CD4-positive, alpha-beta T cell (primary cell): ENCODE measurements at regions not wholly inside any gene's neighbourhood (a gene's known extent, or its start where the extent isn't known, plus 50 kb on each side); places are given as distances from the start of the nearest gene placed in this dataset.

ENCODE experiments used
- ATAC-seq: fragments of 200-7000 bp; cut with Tn5 transposase; one replicate; pipeline ENCODE4 v1.10.0; 2022; ENCODE audit warnings: mild to moderate bottlenecking; ENCODE audit not compliant: poor library complexity
- CTCF ChIA-PET: fragments of 350-600 bp; sonication (Branson Sonifier 250); formaldehyde crosslinking; loops from one replicate; lab custom pipeline; 2021; ENCODE audit warnings: antibody characterized with exemption, inconsistent platforms; lab: Charles Lee
- POLR2A ChIA-PET: fragments of 350-600 bp; sonication (Branson Sonifier 250); formaldehyde crosslinking; loops from one replicate; lab custom pipeline; 2021; ENCODE audit warnings: antibody characterized with exemption, inconsistent platforms; lab: Charles Lee
- DNase-seq, 14 experiments: peaks; one replicate each; pipeline ENCODE4 v3.0.0-alpha.2; 2013 to 2020; ENCODE audit warnings: mixed read lengths in 2 of 14
- H3K27ac ChIP-seq, 2 donors: one replicate each; pipeline versions ENCODE4 v1.5.1 to v1.7.0; 2013; ENCODE audit warnings: low read length in 2 of 2, low read depth in 1 of 2, mild to moderate bottlenecking in 1 of 2
- H3K27me3 ChIP-seq, 2 experiments: 1 replicate in 1 of 2; 2 replicates in 1 of 2; pipeline versions ENCODE4 v1.6.1 to v1.7.0; 2013; ENCODE audit warnings: low read length in 2 of 2, control low read depth in 1 of 2, mild to moderate bottlenecking in 1 of 2, moderate library complexity in 1 of 2; ENCODE audit not compliant: insufficient read depth in 2 of 2, control insufficient read depth in 1 of 2
- H3K36me3 ChIP-seq: one replicate; pipeline ENCODE4 v1.6.1; 2013; ENCODE audit warnings: low read length, control low read depth; ENCODE audit not compliant: insufficient read depth
- H3K4me1 ChIP-seq: one replicate; pipeline ENCODE4 v1.6.1; 2013; ENCODE audit warnings: low read length, control low read depth; ENCODE audit not compliant: insufficient read depth
- H3K4me3 ChIP-seq: one replicate; pipeline ENCODE4 v1.5.1; 2013; ENCODE audit warnings: mild to moderate bottlenecking, low read length, moderate library complexity
- H3K9me3 ChIP-seq, 2 experiments: 1 replicate in 1 of 2; 2 replicates in 1 of 2; pipeline versions ENCODE4 v1.6.1 to v1.7.0; 2013; ENCODE audit warnings: low read length in 2 of 2, mild to moderate bottlenecking in 2 of 2, control low read depth in 1 of 2, moderate library complexity in 1 of 2; ENCODE audit not compliant: control insufficient read depth in 1 of 2, insufficient read depth in 1 of 2
- H3K27ac Mint-ChIP-seq: one replicate; pipeline ENCODE4 v1.8.0; 2020; ENCODE audit warnings: mixed read lengths
- H3K27me3 Mint-ChIP-seq: one replicate; pipeline ENCODE4 v1.8.0; 2021; ENCODE audit warnings: mixed read lengths
- H3K36me3 Mint-ChIP-seq: one replicate; pipeline ENCODE4 v1.8.0; 2021; ENCODE audit warnings: low read depth, mixed read lengths
- H3K4me1 Mint-ChIP-seq: one replicate; pipeline ENCODE4 v1.8.0; 2021; ENCODE audit warnings: low read depth, mixed read lengths
- H3K4me3 Mint-ChIP-seq: one replicate; pipeline ENCODE4 v1.8.0; 2020; ENCODE audit warnings: mild to moderate bottlenecking, mixed read lengths
- H3K9me3 Mint-ChIP-seq: one replicate; pipeline ENCODE4 v1.8.0; 2020; ENCODE audit warnings: mixed read lengths
- intact Hi-C, 2 experiments: fragments of 100-400 bp; cut with DNase I in 1 of 2; cut with micrococcal nuclease in 1 of 2; formaldehyde crosslinking; loops; one replicate each; pipeline versions ENCODE4 v1.15.1 to v1.9.0; 2023 to 2025; cut with DNase I, micrococcal nuclease
- TF ChIP-seq, protein P1 (sequence below): fragments of 200-600 bp; IDR thresholded peaks from one replicate; pipeline ENCODE4 v1.8.0; 2022; ENCODE audit warnings: antibody characterized with exemption, mild to moderate bottlenecking

DNA sequence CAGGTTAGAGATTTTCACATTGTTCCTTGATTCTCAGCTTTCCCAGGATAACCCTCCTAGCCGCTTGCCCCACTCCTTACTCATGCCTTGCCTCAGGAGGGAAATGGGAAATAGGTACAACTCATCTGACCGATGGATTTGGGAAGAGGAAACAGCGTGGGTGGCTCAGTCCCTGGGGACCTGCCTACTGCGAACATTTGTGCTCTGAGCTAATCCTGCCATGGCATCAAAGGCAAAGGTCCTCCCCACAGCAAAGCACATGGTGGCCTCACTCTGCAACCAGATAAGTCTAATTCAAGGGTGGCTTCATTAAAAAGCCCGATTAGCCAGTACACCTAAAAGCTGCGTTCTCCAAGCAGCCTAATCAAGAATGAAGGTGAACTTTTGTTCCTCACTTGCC, 82.4 kb upstream of the ADRA1B start:
- ATAC-seq (no peak), DNase-seq (no peak)
- Histone ChIP-seq H3K4me3 (no peak overlapping the region), H3K36me3 (no peaks in the 10 kb centered on the region), H3K27ac (no peak overlapping the region), H3K4me1 (no peaks in the 10 kb centered on the region), H3K9me3 (no peaks in the 10 kb centered on the region), H3K27me3 (no peaks in the 10 kb centered on the region)
- Mint-ChIP-seq H3K4me3 (no peak overlapping the region), H3K4me1 (no peaks in the 10 kb centered on the region), H3K27me3 (peaks cover 15% of the 10 kb centered on the region), H3K9me3 (no peaks in the 10 kb centered on the region), H3K27ac (no peak overlapping the region), H3K36me3 (no peaks in the 10 kb centered on the region)
- ChIA-PET POLR2A (interaction anchor here (0.6 kb wide), 1 partner anchor 643 kb away, joined by 3 read pairs; no protein-coding TSS in a partner anchor), CTCF (no interaction called here)
- TF ChIP-seq, protein P1, sequence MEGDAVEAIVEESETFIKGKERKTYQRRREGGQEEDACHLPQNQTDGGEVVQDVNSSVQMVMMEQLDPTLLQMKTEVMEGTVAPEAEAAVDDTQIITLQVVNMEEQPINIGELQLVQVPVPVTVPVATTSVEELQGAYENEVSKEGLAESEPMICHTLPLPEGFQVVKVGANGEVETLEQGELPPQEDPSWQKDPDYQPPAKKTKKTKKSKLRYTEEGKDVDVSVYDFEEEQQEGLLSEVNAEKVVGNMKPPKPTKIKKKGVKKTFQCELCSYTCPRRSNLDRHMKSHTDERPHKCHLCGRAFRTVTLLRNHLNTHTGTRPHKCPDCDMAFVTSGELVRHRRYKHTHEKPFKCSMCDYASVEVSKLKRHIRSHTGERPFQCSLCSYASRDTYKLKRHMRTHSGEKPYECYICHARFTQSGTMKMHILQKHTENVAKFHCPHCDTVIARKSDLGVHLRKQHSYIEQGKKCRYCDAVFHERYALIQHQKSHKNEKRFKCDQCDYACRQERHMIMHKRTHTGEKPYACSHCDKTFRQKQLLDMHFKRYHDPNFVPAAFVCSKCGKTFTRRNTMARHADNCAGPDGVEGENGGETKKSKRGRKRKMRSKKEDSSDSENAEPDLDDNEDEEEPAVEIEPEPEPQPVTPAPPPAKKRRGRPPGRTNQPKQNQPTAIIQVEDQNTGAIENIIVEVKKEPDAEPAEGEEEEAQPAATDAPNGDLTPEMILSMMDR, result no peak
- intact Hi-C loops, result no loop called here

DNA sequence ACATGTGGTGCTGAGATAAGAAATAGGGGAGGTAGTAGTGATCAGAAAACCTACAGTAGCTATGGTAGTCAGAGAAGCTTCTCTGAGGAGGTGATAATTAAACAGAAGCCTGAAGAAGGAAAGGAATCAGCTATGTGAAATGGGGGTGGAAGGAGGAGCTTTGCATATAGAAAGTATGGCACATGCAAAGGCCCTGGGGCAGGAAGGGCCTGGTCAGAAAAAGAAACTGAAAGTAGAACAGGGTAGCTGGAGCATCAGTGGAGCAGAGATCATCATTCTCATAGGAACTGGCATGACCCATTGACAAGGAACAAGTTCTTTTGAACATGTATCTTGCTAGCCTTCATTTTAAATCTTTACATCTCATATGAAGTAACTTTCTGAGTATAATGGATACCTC, 80.7 kb upstream of the ADRA1B start:
- ATAC-seq (no peak), DNase-seq (no peak)
- H3K9me3 ChIP-seq, result no peaks in the 10 kb centered on the region
- Mint-ChIP-seq H3K27ac (no peak overlapping the region), H3K4me1 (no peaks in the 10 kb centered on the region), H3K36me3 (no peaks in the 10 kb centered on the region), H3K27me3 (peaks cover 16% of the 10 kb centered on the region), H3K4me3 (no peak overlapping the region), H3K9me3 (no peaks in the 10 kb centered on the region)
- no peaks in the 10 kb centered on the region for H3K4me1 ChIP-seq
- intact Hi-C loops, result no loop called here
- TF ChIP-seq, protein P1, result no peak
- ChIA-PET CTCF (no interaction called here), POLR2A (no interaction called here)
- no peaks in the 10 kb centered on the region for H3K27me3 ChIP-seq
- no peaks in the 10 kb centered on the region for H3K36me3 ChIP-seq
- H3K27ac ChIP-seq, result no peak overlapping the region
- no peak overlapping the region for H3K4me3 ChIP-seq

DNA sequence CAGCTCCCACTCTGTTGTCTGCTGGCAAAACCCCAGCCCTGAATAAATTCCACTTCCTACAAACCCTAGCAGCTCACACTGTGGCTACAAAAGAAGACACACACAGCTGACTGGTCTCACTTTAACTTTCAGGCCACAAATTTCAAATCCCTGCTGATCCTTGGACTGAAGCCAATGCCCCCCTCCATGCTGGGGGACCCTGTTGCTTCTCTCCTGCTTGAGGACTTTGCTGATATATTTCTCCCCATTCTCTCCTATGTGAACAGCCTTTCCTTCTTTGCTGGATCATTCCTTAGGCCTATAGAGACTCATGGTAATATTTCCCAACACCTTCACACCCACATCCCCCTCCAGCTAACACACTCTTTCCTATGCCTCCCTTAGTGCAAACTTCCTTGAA, 79.6 kb upstream of the ADRA1B start:
- intact Hi-C loops, result no loop called here
- H3K4me3 ChIP-seq, result no peak overlapping the region
- no peak overlapping the region for H3K27ac ChIP-seq
- Mint-ChIP-seq H3K36me3 (no peaks in the 10 kb centered on the region), H3K4me1 (no peaks in the 10 kb centered on the region), H3K4me3 (no peak overlapping the region), H3K27ac (no peak overlapping the region), H3K9me3 (no peaks in the 10 kb centered on the region), H3K27me3 (peaks cover 24% of the 10 kb centered on the region)
- POLR2A ChIA-PET, result no interaction called here
- CTCF ChIA-PET, result no interaction called here
- no peak for ATAC-seq
- no peaks in the 10 kb centered on the region for H3K36me3 ChIP-seq
- TF ChIP-seq, protein P1, result no peak
- no peaks in the 10 kb centered on the region for H3K9me3 ChIP-seq
- H3K4me1 ChIP-seq, result no peaks in the 10 kb centered on the region
- DNase-seq, result no peak
- H3K27me3 ChIP-seq, result no peaks in the 10 kb centered on the region
